ENCODE measurements at regions not wholly inside any gene's neighbourhood (a gene's known extent, or its start where the extent isn't known, plus 50 kb on each side); places are given as distances from the start of the nearest gene placed in this dataset.
A peak's percentile ranks its signal among the peaks of the same experiment; 100 is the strongest.
"Not testable (repeated sequence)": the region's sequence is repeated elsewhere in the genome, so short reads cannot be mapped to it uniquely, and the experiment has no call there.

DNA sequence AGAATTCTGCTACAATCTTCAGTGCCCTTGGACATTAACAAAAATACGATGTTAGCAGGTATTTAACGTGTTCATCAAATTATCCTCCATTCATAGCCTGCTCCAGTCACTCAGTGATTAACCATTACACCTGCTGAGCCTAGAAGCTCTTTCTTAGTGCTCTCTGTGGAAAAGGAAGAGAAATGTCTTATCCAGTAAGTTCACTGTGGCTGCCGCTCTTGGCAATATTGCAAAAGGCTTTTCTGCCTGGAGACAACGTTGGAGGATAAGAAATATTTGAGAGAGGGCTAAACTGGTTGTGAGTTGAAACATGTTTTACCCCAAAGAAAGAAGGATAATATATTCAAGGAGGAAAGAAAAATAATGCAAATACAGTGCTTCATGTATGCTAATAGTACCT, 217.4 kb upstream of the HSF2 start:
- Histone ChIP-seq H3K4me1 (peaks cover 0 to 19% (median 0%) of the 10 kb centered on the region in 3 donors), H3K36me3 (no peaks in the 10 kb centered on the region), H3K27ac (no peak overlapping the region), H3K27me3 (no peaks in the 10 kb centered on the region), H3K9me3 (no peaks in the 10 kb centered on the region), H3K4me3 (no peak overlapping the region)
- 70% methylated on average over 3 to 4 of the region's 4 CpGs for WGBS, 2 donors (ENCODE audit: low coverage in 1 of 2)
- ATAC-seq, result no peak
- TF ChIP-seq POLR2AphosphoS5 (IDR thresholded peaks at IDR 0.05), result no peak
- TF ChIP-seq, protein P1, sequence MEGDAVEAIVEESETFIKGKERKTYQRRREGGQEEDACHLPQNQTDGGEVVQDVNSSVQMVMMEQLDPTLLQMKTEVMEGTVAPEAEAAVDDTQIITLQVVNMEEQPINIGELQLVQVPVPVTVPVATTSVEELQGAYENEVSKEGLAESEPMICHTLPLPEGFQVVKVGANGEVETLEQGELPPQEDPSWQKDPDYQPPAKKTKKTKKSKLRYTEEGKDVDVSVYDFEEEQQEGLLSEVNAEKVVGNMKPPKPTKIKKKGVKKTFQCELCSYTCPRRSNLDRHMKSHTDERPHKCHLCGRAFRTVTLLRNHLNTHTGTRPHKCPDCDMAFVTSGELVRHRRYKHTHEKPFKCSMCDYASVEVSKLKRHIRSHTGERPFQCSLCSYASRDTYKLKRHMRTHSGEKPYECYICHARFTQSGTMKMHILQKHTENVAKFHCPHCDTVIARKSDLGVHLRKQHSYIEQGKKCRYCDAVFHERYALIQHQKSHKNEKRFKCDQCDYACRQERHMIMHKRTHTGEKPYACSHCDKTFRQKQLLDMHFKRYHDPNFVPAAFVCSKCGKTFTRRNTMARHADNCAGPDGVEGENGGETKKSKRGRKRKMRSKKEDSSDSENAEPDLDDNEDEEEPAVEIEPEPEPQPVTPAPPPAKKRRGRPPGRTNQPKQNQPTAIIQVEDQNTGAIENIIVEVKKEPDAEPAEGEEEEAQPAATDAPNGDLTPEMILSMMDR (IDR thresholded peaks at IDR 0.05), result no peak
- TF ChIP-seq EP300 (IDR thresholded peaks at IDR 0.05), result no peak
- no peak for TF ChIP-seq POLR2A (IDR thresholded peaks at IDR 0.05)

DNA sequence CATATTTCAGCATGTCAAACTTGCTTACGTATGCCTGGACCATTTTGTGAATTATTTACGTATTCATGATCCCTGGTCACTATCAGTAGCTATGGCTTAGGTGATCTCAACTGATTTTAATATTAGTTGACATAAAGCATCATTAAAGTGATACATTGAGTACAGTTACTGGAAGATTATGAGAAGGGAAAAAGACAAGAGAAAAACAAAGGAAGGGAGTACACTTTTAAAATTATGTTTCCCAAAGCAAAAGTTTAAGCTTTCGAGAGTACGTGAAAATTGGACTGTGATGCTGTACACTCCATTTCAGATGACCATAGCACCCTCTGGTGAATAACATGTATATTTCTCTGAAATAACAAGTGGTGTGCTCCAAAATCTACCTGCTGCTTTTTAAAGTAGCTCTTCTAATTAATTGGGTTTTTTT, 215.0 kb upstream of the HSF2 start:
- TF ChIP-seq EP300 (IDR thresholded peaks at IDR 0.05) (no peak), POLR2AphosphoS5 (IDR thresholded peaks at IDR 0.05) (no peak)
- TF ChIP-seq, protein P1 (IDR thresholded peaks at IDR 0.05), result peak in 3 of 4 experiments; percentile 66 to 79 (median 69)
- H3K27ac ChIP-seq, result peak overlapping the region in 3 of 4 donors; percentile 32 to 54 (median 32)
- WGBS, 2 donors (ENCODE audit: low coverage in 1 of 2), result 7 to 15% methylated on average over 4 of the region's 4 CpGs
- peaks cover 0 to 19% (median 0%) of the 10 kb centered on the region in 3 donors for H3K4me1 ChIP-seq
- H3K4me3 ChIP-seq, result peak overlapping the region; percentile 15 to 27
- H3K9me3 ChIP-seq, result no peaks in the 10 kb centered on the region
- H3K27me3 ChIP-seq, result no peaks in the 10 kb centered on the region
- peak; percentile 51 for ATAC-seq
- no peaks in the 10 kb centered on the region for H3K36me3 ChIP-seq

DNA sequence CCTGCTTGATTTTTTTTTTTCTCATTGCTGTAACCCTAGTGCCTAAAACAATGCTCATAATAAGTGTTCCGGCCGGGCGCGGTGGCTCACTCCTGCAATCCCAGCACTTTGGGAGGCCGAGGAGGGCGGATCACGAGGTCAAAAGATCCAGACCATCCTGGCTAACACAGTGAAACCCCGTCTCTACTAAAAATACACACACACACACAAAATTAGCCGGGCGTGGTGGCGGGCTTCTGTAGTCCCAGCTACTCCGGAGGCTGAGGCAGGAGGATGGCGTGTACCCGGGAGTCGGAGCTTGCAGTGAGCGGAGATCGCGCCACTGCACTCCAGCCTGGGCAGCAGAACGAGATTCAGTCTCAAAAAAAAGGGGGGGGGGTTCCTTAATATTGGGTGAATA, 214.0 kb upstream of the HSF2 start:
- H3K27ac ChIP-seq, ATAC-seq, H3K27me3 ChIP-seq, H3K36me3 ChIP-seq, H3K9me3 ChIP-seq, H3K4me3 ChIP-seq: not testable (repeated sequence)
- WGBS, 2 donors (ENCODE audit: low coverage in 1 of 2), result 90 to 96% methylated on average over 10 to 11 of the region's 19 CpGs
- peaks cover 0 to 20% (median 0%) of the 10 kb centered on the region in 3 donors for H3K4me1 ChIP-seq

DNA sequence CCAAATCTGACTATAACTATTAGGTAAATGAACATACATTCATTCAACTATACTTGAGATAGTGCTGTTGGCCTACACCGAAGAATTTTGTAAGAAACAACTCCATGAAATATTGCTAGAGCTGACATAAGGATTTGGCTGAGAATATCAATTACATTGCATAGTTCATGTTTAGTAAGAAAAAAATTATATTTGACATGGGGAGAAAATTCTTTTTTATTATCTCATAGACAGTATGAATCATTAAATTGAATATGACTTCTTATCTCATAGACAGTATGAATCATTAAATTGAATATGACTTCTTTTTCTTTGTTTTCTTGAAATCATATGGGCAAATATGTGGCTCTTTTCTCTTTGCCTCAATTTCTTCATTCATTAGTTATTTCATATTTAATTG, 212.3 kb upstream of the HSF2 start:
- no peaks in the 10 kb centered on the region for H3K27me3 ChIP-seq
- H3K9me3 ChIP-seq, result no peaks in the 10 kb centered on the region
- no peak overlapping the region for H3K4me3 ChIP-seq
- H3K36me3 ChIP-seq, result no peaks in the 10 kb centered on the region
- TF ChIP-seq POLR2AphosphoS5 (IDR thresholded peaks at IDR 0.05), result no peak
- TF ChIP-seq, protein P1 (IDR thresholded peaks at IDR 0.05), result no peak
- no peak for TF ChIP-seq POLR2A (IDR thresholded peaks at IDR 0.05)
- no peak for TF ChIP-seq EP300 (IDR thresholded peaks at IDR 0.05)
- H3K27ac ChIP-seq, result no peak overlapping the region
- 85 to 95% methylated on average over 1 of the region's 1 CpG for WGBS, 2 donors (ENCODE audit: low coverage in 1 of 2)
- H3K4me1 ChIP-seq, result peaks cover 0 to 25% (median 0%) of the 10 kb centered on the region in 3 donors
- ATAC-seq, result no peak

DNA sequence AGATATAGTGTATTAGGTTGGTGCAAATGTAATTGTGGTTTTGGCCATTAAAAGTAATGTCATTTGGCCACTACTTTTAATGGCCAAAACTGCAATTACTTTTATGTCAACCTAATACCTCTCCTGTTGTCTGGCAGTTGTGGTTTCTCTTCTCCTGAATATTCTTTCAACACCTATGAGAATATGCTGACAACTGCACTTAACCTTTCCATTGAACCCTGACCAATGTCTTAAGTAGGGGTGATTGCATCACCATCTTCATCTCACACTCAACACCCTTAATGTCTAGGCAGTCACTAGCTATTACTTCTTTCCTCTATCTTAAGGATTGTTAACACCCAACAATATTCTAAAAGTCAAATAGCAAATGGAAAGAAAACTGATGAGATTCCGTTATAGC, 200.5 kb upstream of the HSF2 start:
- no peak overlapping the region for H3K4me3 ChIP-seq
- peaks cover 0 to 13% (median 0%) of the 10 kb centered on the region in 3 donors for H3K4me1 ChIP-seq
- no peak overlapping the region for H3K27ac ChIP-seq
- H3K36me3 ChIP-seq, result no peaks in the 10 kb centered on the region
- no peak for ATAC-seq
- no peaks in the 10 kb centered on the region for H3K27me3 ChIP-seq
- 100% methylated on average over 1 of the region's 1 CpG for WGBS, 2 donors (ENCODE audit: low coverage in 1 of 2)
- H3K9me3 ChIP-seq, result no peaks in the 10 kb centered on the region
- no peak for TF ChIP-seq POLR2A (IDR thresholded peaks at IDR 0.05)
- TF ChIP-seq, protein P1 (IDR thresholded peaks at IDR 0.05), result no peak
- no peak for TF ChIP-seq POLR2AphosphoS5 (IDR thresholded peaks at IDR 0.05)
- no peak for TF ChIP-seq EP300 (IDR thresholded peaks at IDR 0.05)

All from gastroesophageal sphincter (tissue), 4 donors.